Endothelial cell of umbilical vein (primary cell): ENCODE measurements at regions not wholly inside any gene's neighbourhood (a gene's known extent, or its start where the extent isn't known, plus 50 kb on each side); places are given as distances from the start of the nearest gene placed in this dataset.

Source experiments
- BruUV-seq: library from RNA; stranded (reverse); fragments of 400-500 nt; replicated peaks from 2 replicates; lab custom pipeline; 2021; lab: Mats Ljungman, UMichigan
- CTCF ChIA-PET: fragments of 300-600, 350-600 bp; sonication (Branson Sonifier 250); formaldehyde crosslinking; loops from one replicate; lab custom pipeline; 2021; ENCODE audit warnings: antibody characterized with exemption, inconsistent platforms; lab: Charles Lee
- POLR2A ChIA-PET: fragments of 300-600, 350-600 bp; sonication (Branson Sonifier 250); formaldehyde crosslinking; loops from one replicate; lab custom pipeline; 2021; ENCODE audit warnings: antibody characterized with exemption, inconsistent platforms; lab: Charles Lee
- DNase-seq: peaks from one replicate; pipeline ENCODE4 v3.0.0-alpha.2; 2011; ENCODE audit warnings: low read depth, low spot score
- FAIRE-seq: peaks from 2 replicates; lab custom pipeline; 2011; peaks lifted over from hg19 to GRCh38; lab: Jason Lieb, UNC
- H2AFZ ChIP-seq: 2 replicates; pipeline ENCODE4 v1.6.0; 2012; ENCODE audit warnings: low read depth, low read length, control low read depth, inconsistent platforms
- H3K27ac ChIP-seq: 2 replicates; pipeline ENCODE4 v1.5.1; 2011; ENCODE audit warnings: low read depth, mild to moderate bottlenecking, control low read depth, low read length, moderate library complexity; ENCODE audit not compliant: insufficient read depth
- H3K27me3 ChIP-seq, 2 experiments: 2 replicates each; pipeline versions ENCODE4 v1.6.0 to v1.6.1; 2011; ENCODE audit warnings: low read length in 2 of 2, mixed read lengths in 1 of 2; ENCODE audit not compliant: control insufficient read depth in 2 of 2, insufficient read depth in 2 of 2
- H3K36me3 ChIP-seq, 2 experiments: 2 replicates in 1 of 2; 3 replicates in 1 of 2; pipeline ENCODE4 v1.5.1; 2011; ENCODE audit warnings: low read length in 2 of 2, mild to moderate bottlenecking in 1 of 2, moderate library complexity in 1 of 2; ENCODE audit not compliant: control insufficient read depth in 2 of 2, insufficient read depth in 2 of 2; ENCODE audit errors: extremely low read depth in 1 of 2
- H3K4me1 ChIP-seq: 3 replicates; pipeline ENCODE4 v1.5.1; 2011; ENCODE audit warnings: mild to moderate bottlenecking, low read length; ENCODE audit not compliant: control insufficient read depth, insufficient read depth; ENCODE audit errors: extremely low read depth
- H3K4me2 ChIP-seq: 2 replicates; pipeline ENCODE4 v1.6.1; 2011; ENCODE audit warnings: low read length, control low read depth, mixed read lengths; ENCODE audit not compliant: insufficient read depth
- H3K4me3 ChIP-seq, 3 experiments: fragments of 200-600 bp in 1 of 3; sonication (generic), shearing (Covaris generic) in 1 of 3; replicated peaks in 1 of 3; 2 replicates each; pipeline ENCODE4 v1.5.1; 2011 to 2016; ENCODE audit warnings: control low read depth in 3 of 3, low read length in 3 of 3, mild to moderate bottlenecking in 2 of 3, inconsistent platforms in 1 of 3, low read depth in 1 of 3, moderate library complexity in 1 of 3; ENCODE audit not compliant: insufficient read depth in 1 of 3
- H3K79me2 ChIP-seq: 2 replicates; pipeline ENCODE4 v1.6.0; 2012; ENCODE audit warnings: low read length, inconsistent platforms; ENCODE audit not compliant: control insufficient read depth, insufficient read depth
- H3K9ac ChIP-seq: replicated peaks from 2 replicates; pipeline ENCODE3; 2011; ENCODE audit warnings: low read length, control low read depth; ENCODE audit not compliant: insufficient read depth; ENCODE audit errors: extremely low read depth
- H3K9me1 ChIP-seq: replicated peaks from 3 replicates; pipeline ENCODE4 v1.6.0; 2011; ENCODE audit warnings: mild to moderate bottlenecking, low read length; ENCODE audit not compliant: control insufficient read depth, insufficient read depth; ENCODE audit errors: extremely low read depth
- H3K9me3 ChIP-seq: replicated peaks from 2 replicates; pipeline ENCODE4 v1.5.1; 2012; ENCODE audit warnings: low read length, inconsistent platforms; ENCODE audit not compliant: control insufficient read depth, insufficient read depth
- H4K20me1 ChIP-seq: replicated peaks from 2 replicates; pipeline ENCODE3; 2011; ENCODE audit warnings: mild to moderate bottlenecking, low read length; ENCODE audit not compliant: control insufficient read depth, insufficient read depth; ENCODE audit errors: extremely low read depth
- CTCF ChIP-seq, 2 donors: IDR thresholded peaks; 1 replicate in 1 of 2; 2 replicates in 1 of 2; pipeline ENCODE4 v1.5.1; 2011; ENCODE audit warnings: low read length in 2 of 2, mild to moderate bottlenecking in 2 of 2, moderate library complexity in 2 of 2, control low read depth in 1 of 2, inconsistent platforms in 1 of 2, low read depth in 1 of 2; ENCODE audit not compliant: insufficient read depth in 1 of 2; ENCODE audit errors: extremely low read depth in 1 of 2
- EZH2 ChIP-seq: IDR thresholded peaks from 2 replicates; pipeline ENCODE4 v1.6.1; 2012; ENCODE audit warnings: borderline replicate concordance, low read depth, mild to moderate bottlenecking, moderate library complexity, low read length, inconsistent platforms; ENCODE audit not compliant: severe bottlenecking
- FOS ChIP-seq: IDR thresholded peaks from 2 replicates; pipeline ENCODE4 v1.6.1; 2011; ENCODE audit warnings: mild to moderate bottlenecking, low read length, moderate library complexity, borderline replicate concordance; ENCODE audit not compliant: insufficient read depth
- GATA2 ChIP-seq: IDR thresholded peaks from 2 replicates; pipeline ENCODE4 v1.7.0; 2011; ENCODE audit warnings: low read depth, mild to moderate bottlenecking, moderate library complexity, mixed read lengths, low read length; ENCODE audit not compliant: insufficient read length, insufficient read depth
- JUN ChIP-seq: IDR thresholded peaks from 2 replicates; pipeline ENCODE4 v1.6.1; 2011; ENCODE audit warnings: borderline replicate concordance, low read depth; ENCODE audit not compliant: insufficient read length, insufficient read depth
- MYC ChIP-seq: IDR thresholded peaks from one replicate; pipeline ENCODE4 v1.6.1; 2011; ENCODE audit warnings: mild to moderate bottlenecking, low read depth, low read length
- POLR2A ChIP-seq: IDR thresholded peaks from 2 replicates; pipeline ENCODE4 v1.6.1; 2012; ENCODE audit warnings: low read depth, mild to moderate bottlenecking, control low read depth, low read length
- POLR2AphosphoS5 ChIP-seq: IDR thresholded peaks from 2 replicates; pipeline ENCODE4 v1.6.1; 2012; ENCODE audit warnings: low read depth, mild to moderate bottlenecking, control low read depth, low read length, moderate library complexity; ENCODE audit not compliant: insufficient read depth
- dilution Hi-C: fragments of 300-500 bp; cut with MboI; formaldehyde crosslinking; loops from one replicate; pipeline ENCODE4 v1.15.0; 2019; ENCODE audit warnings: low sequenced_read_pairs; ENCODE audit not compliant: extremely low pct_ligation_motif_present
- intact Hi-C: fragments of 100-400 bp; cut with micrococcal nuclease; formaldehyde crosslinking; loops from one replicate; pipeline ENCODE4 v1.10.0; 2022
- TF ChIP-seq, protein P1 (sequence below): IDR thresholded peaks from 2 replicates; pipeline ENCODE4 v1.6.1; 2011; ENCODE audit not compliant: insufficient read depth, insufficient read length

GRCh38 chr1:228852024-228852423 lies 116.7 kb downstream of the RHOU start:
- no peak for TF ChIP-seq POLR2A
- TF ChIP-seq, protein P1, sequence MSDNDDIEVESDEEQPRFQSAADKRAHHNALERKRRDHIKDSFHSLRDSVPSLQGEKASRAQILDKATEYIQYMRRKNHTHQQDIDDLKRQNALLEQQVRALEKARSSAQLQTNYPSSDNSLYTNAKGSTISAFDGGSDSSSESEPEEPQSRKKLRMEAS: no peak
- no peak for TF ChIP-seq CTCF (IDR thresholded peaks at IDR 0.05; ENCODE audit: extremely low read depth in 1 of 2, insufficient read depth in 1 of 2, low read depth in 1 of 2, low read length in 2 of 2)
- TF ChIP-seq MYC: no peak
- TF ChIP-seq GATA2: no peak
- no peak for TF ChIP-seq FOS
- no peak for TF ChIP-seq EZH2
- TF ChIP-seq JUN: no peak
- no peak for TF ChIP-seq POLR2AphosphoS5
- no peak overlapping the region for H3K4me3 ChIP-seq
- DNase-seq (no peak), FAIRE-seq (no peak)
- dilution Hi-C loops (no loop called here), intact Hi-C loops (no loop called here)
- ChIA-PET CTCF (interaction anchor here (1.5 kb wide), 1 partner anchor 9 kb away, joined by 6 read pairs; no protein-coding TSS in a partner anchor), POLR2A (no interaction called here)
- H3K36me3 ChIP-seq: no peaks in the 10 kb centered on the region
- H3K9ac ChIP-seq: no peak overlapping the region
- no peak overlapping the region for H2AFZ ChIP-seq
- H3K9me3 ChIP-seq: no peaks in the 10 kb centered on the region
- H3K9me1 ChIP-seq: no peaks in the 10 kb centered on the region
- no peak overlapping the region for H3K27ac ChIP-seq
- no TSS peak for BruUV-seq
- H4K20me1 ChIP-seq: no peaks in the 10 kb centered on the region
- H3K4me1 ChIP-seq: no peaks in the 10 kb centered on the region
- no peaks in the 10 kb centered on the region for H3K79me2 ChIP-seq
- H3K4me2 ChIP-seq: no peak overlapping the region
- H3K27me3 ChIP-seq: no peaks in the 10 kb centered on the region
